HEK293T (cell line): ENCODE measurements at regions not wholly inside any gene's neighbourhood (a gene's known extent, or its start where the extent isn't known, plus 50 kb on each side); places are given as distances from the start of the nearest gene placed in this dataset.

Experiments used
- CTCF ChIA-PET: fragments of 350-600 bp; formaldehyde crosslinking; extraction: SDS; loops from one replicate; lab custom pipeline; 2021; ENCODE audit warnings: antibody characterized with exemption, inconsistent platforms; lab: Yijun Ruan, JAX
- POLR2A ChIA-PET: fragments of 350-600 bp; formaldehyde crosslinking; extraction: SDS; loops from one replicate; lab custom pipeline; 2020; ENCODE audit warnings: antibody characterized with exemption, inconsistent platforms; lab: Yijun Ruan, JAX
- DNase-seq: peaks from one replicate; pipeline ENCODE4 v3.0.0; 2012; ENCODE audit warnings: mixed read lengths; ENCODE audit errors: extremely low spot score
- ARNT ChIP-seq: fragments of 450-650 bp; IDR thresholded peaks from 2 replicates; pipeline ENCODE4 v1.6.1; 2017; ENCODE audit warnings: mild to moderate bottlenecking
- BHLHE40 ChIP-seq: fragments of 450-650 bp; IDR thresholded peaks from 2 replicates; pipeline ENCODE4 v1.6.1; 2016; ENCODE audit warnings: mild to moderate bottlenecking, moderate library complexity, borderline replicate concordance
- CTBP1 ChIP-seq: fragments of 450-650 bp; IDR thresholded peaks from 2 replicates; pipeline ENCODE4 v1.6.1; 2016; ENCODE audit warnings: borderline replicate concordance
- ELF4 ChIP-seq: fragments of 450-650 bp; IDR thresholded peaks from 2 replicates; pipeline ENCODE4 v1.6.1; 2017; ENCODE audit warnings: antibody characterized with exemption
- FOXA1 ChIP-seq: fragments of 450-650 bp; IDR thresholded peaks from 2 replicates; pipeline ENCODE4 v1.6.1; 2016; ENCODE audit warnings: mild to moderate bottlenecking
- FOXK2 ChIP-seq: fragments of 450-650 bp; IDR thresholded peaks from 2 replicates; pipeline ENCODE4 v1.6.1; 2016; ENCODE audit warnings: mild to moderate bottlenecking
- FOXM1 ChIP-seq: fragments of 450-650 bp; IDR thresholded peaks from 2 replicates; pipeline ENCODE4 v1.6.1; 2017; ENCODE audit warnings: mild to moderate bottlenecking, borderline replicate concordance
- HDGF ChIP-seq: fragments of 450-650 bp; IDR thresholded peaks from 2 replicates; pipeline ENCODE4 v1.6.1; 2017; ENCODE audit warnings: antibody characterized with exemption, borderline replicate concordance
- L3MBTL2 ChIP-seq: fragments of 450-650 bp; conservative IDR thresholded peaks from 2 replicates; pipeline ENCODE4 v1.6.1; 2016; ENCODE audit warnings: mild to moderate bottlenecking
- LEF1 ChIP-seq: fragments of 450-650 bp; IDR thresholded peaks from 2 replicates; pipeline ENCODE4 v1.6.1; 2017; ENCODE audit warnings: mild to moderate bottlenecking, borderline replicate concordance
- NFRKB ChIP-seq: fragments of 450-650 bp; IDR thresholded peaks from 2 replicates; pipeline ENCODE4 v1.6.1; 2016; ENCODE audit warnings: mild to moderate bottlenecking, moderate library complexity
- SP1 ChIP-seq: fragments of 450-650 bp; IDR thresholded peaks from 2 replicates; pipeline ENCODE4 v1.6.1; 2017
- SUZ12 ChIP-seq: fragments of 450-650 bp; IDR thresholded peaks from 2 replicates; pipeline ENCODE4 v1.6.1; 2016; ENCODE audit warnings: mild to moderate bottlenecking
- TARDBP ChIP-seq: fragments of 450-650 bp; IDR thresholded peaks from 2 replicates; pipeline ENCODE4 v1.6.1; 2016
- ZNF384 ChIP-seq: fragments of 450-650 bp; IDR thresholded peaks from 2 replicates; pipeline ENCODE4 v1.6.1; 2016
- TF ChIP-seq, protein P1 (sequence below): fragments of 450-650 bp; IDR thresholded peaks from 2 replicates; pipeline ENCODE4 v1.6.1; 2016

DNA sequence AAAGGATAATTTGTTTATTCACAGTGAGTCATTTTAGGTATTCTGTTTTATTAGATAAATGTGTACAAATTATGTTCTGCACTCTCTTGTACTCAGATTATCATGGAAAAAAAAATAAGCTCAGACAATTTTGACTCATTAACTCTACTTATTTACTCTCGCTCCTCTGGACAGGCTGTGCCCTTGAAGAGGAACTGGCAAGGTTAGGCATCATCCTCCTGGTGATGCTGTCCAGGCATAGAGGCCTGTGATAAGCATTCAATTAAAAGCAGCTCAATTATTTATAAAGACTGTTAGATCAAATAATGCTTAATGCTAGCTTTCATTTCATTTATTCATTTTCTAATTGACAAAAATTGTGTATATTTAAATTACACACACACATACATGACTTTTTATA lies 518.5 kb downstream of the TENT5A start:
- POLR2A ChIA-PET = no interaction called here
- DNase-seq = no peak
- CTCF ChIA-PET = no interaction called here
- TF ChIP-seq FOXA1 (no peak), ELF4 (no peak), L3MBTL2 (no peak), SP1 (no peak), HDGF (no peak), FOXM1 (no peak), NFRKB (no peak), BHLHE40 (no peak), CTBP1 (no peak), SUZ12 (no peak), TARDBP (no peak), LEF1 (no peak), ZNF384 (no peak), ARNT (no peak)
- TF ChIP-seq, protein P1, sequence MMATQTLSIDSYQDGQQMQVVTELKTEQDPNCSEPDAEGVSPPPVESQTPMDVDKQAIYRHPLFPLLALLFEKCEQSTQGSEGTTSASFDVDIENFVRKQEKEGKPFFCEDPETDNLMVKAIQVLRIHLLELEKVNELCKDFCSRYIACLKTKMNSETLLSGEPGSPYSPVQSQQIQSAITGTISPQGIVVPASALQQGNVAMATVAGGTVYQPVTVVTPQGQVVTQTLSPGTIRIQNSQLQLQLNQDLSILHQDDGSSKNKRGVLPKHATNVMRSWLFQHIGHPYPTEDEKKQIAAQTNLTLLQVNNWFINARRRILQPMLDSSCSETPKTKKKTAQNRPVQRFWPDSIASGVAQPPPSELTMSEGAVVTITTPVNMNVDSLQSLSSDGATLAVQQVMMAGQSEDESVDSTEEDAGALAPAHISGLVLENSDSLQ = no peak

DNA sequence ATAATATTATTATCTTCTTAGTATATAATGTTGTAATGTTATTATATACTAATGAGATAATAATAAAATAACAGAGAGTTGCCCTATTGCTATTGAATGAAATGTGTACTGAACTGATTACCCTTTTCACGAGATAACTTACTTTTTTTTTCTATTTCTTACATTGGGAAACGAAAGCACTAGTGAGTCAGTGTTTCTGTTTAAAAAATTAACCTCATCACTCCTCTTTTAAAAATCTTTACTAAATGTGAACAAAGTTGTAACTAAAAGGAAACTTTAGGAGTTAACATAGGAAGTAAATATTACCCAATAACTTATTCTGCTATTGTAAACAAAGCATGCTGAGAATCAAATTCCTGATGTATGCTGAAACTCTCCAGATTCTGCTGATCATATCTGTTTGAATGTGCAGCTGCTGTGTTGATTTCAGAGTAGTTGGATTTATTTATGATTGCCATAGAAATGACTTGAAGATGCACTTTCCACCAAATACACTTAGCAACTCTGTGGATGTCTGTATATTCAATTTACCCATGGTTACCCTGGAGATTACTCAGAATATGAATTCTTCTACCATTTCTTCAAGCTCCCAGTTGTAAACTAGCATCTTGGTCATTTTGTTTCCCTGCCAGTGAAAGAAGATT lies 523.4 kb downstream of the TENT5A start:
- no peak for TF ChIP-seq TARDBP
- TF ChIP-seq, protein P1 = no peak
- TF ChIP-seq SP1 = no peak
- no peak for TF ChIP-seq CTBP1
- no peak for TF ChIP-seq FOXK2
- TF ChIP-seq ARNT = no peak
- TF ChIP-seq LEF1 = no peak
- TF ChIP-seq NFRKB = no peak
- TF ChIP-seq FOXA1 = no peak
- POLR2A ChIA-PET = no interaction called here
- CTCF ChIA-PET = no interaction called here
- no peak for DNase-seq

DNA sequence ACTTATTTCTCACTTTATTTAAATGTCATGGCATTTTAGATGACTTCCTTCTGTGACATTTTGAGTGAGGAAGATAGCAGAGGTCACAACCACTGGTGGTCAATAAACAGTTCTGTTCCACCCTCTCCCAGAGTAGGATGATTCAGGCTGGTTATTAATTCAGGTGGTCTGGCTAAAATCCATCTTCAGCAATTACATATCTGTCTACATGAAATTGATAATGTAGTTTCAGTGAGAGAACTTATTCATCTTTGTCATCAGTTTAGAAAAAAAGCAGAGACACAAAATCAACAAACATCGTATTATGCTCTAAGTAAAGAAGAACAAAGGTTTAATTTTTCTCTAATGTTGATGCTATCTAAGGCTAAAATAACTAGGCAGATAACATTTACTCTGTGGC lies 525.5 kb downstream of the TENT5A start:
- DNase-seq = no peak
- TF ChIP-seq, protein P1 = no peak
- TF ChIP-seq FOXM1 (no peak), TARDBP (no peak), ELF4 (no peak), BHLHE40 (no peak), ARNT (no peak), FOXK2 (no peak), L3MBTL2 (no peak), ZNF384 (no peak), SP1 (no peak), LEF1 (no peak)
- ChIA-PET CTCF (no interaction called here), POLR2A (no interaction called here)

DNA sequence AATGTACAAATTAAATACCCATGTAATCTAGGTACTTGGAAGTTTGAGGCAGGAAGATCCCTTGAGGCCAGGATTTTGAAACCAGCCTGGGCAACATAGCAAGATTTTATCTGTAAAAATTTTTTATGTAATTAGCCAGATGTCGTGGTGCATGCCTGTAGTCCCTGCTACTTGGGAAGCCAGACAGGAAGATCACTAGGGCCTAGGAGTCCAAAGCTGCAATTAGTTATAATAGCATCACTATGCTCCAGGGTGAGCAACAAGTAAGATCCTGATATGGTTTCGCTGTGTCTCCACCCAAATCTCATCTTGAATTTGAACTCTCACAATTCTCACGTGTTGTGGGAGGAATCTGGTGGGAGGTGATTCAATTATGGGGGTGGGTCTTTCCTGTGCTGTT lies 535.8 kb downstream of the TENT5A start:
- DNase-seq = no peak
- ChIA-PET CTCF (no interaction called here), POLR2A (no interaction called here)
- no peak for TF ChIP-seq ELF4
- TF ChIP-seq CTBP1 = no peak
- no peak for TF ChIP-seq L3MBTL2
- TF ChIP-seq NFRKB = no peak
- no peak for TF ChIP-seq ZNF384
- no peak for TF ChIP-seq SUZ12
- no peak for TF ChIP-seq FOXK2
- no peak for TF ChIP-seq FOXA1

DNA sequence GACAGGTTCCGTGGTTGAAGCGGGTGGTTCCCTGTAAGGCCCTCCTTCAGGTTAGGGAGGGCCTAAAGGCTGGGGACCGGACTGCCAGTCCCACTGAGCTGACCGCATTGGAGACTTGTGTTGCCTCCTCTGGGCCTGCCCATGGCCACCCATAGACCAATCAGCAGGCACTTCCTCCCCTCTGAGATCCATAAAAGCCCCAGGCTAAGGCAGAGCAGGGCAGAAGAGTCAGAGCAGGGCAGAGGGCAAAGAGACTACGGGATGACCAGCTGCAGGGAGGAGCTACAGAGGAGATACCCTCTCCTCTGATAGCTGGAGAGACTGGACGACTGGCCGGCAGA lies 537.4 kb downstream of the TENT5A start:
- ChIA-PET CTCF (no interaction called here), POLR2A (no interaction called here)
- TF ChIP-seq, protein P1 = no peak
- TF ChIP-seq HDGF (no peak), LEF1 (no peak), SP1 (no peak), CTBP1 (no peak), ELF4 (no peak), FOXA1 (no peak), TARDBP (no peak)
- DNase-seq = no peak

DNA sequence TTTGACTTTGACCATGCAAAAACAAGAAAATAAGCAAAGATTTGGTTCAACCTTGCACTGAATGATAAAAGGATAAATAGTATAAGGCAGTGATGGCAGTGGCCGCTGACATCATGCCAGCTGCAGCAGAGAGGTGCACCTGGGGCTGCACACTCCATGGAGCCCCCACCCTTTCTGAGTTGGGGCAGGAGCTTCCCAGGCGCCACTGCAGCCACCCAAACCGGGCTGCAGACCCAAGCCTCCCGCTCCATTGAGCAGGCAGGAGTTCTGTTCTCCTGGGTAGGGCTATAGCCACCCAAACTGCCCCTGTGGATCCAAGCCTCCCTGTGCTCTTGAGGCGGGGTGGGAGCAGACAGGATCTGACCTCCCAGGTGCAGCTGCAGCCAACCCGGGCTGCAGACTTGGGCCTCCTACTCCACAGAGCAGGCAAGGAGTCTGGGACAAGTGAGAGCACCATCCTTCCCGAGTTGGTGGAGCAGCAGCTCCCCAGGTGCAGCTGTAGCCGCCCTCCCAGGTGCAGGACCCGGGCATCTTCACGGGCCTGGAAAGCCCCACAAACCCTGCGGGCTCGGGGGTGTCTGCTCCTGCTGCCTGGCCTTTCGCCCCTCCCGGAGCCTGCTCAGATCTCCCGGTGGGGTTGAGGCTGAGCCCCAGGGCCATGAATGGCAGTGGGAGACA lies 537.9 kb downstream of the TENT5A start:
- no peak for DNase-seq
- POLR2A ChIA-PET = no interaction called here
- TF ChIP-seq SUZ12 (no peak), ZNF384 (no peak), SP1 (no peak), HDGF (no peak), TARDBP (no peak), ARNT (no peak), BHLHE40 (no peak), FOXA1 (no peak), L3MBTL2 (no peak), NFRKB (no peak)
- TF ChIP-seq, protein P1 = no peak
- CTCF ChIA-PET = no interaction called here
